ENCODE measurements at regions not wholly inside any gene's neighbourhood (a gene's known extent, or its start where the extent isn't known, plus 50 kb on each side); places are given as distances from the start of the nearest gene placed in this dataset.

GRCh38 chr5:15092801-15093200 is 221.2 kb upstream of the ANKH start:
- no peaks in the 10 kb centered on the region for H3K36me3 ChIP-seq (replicated peaks; ENCODE audit: insufficient read depth, low read length)
- TF ChIP-seq EZH2 (optimal IDR thresholded peaks at IDR 0.05; ENCODE audit: low read depth, low read length), result no peak
- TF ChIP-seq CTCF (IDR thresholded peaks at IDR 0.05; ENCODE audit: low read length), result no peak
- no peak for TF ChIP-seq EZH2phosphoT487 (IDR thresholded peaks at IDR 0.05; ENCODE audit: low read length)
- no peaks in the 10 kb centered on the region for H4K20me1 ChIP-seq (ENCODE audit: insufficient read depth, low read length)

GRCh38 chr5:15085671-15086070 is 214.1 kb upstream of the ANKH start:
- Histone ChIP-seq H3K36me3 (replicated peaks; ENCODE audit: insufficient read depth, low read length) (no peaks in the 10 kb centered on the region), H3K27me3 (replicated peaks; ENCODE audit: insufficient read depth, low read length) (no peaks in the 10 kb centered on the region), H3K79me2 (ENCODE audit: low read length) (no peaks in the 10 kb centered on the region), H3K9me2 (replicated peaks; ENCODE audit: insufficient read depth, low read length) (no peaks in the 10 kb centered on the region), H3K4me2 (ENCODE audit: low read depth, low read length) (no peak overlapping the region), H3F3A (ENCODE audit: insufficient read depth, low read length) (no peaks in the 10 kb centered on the region), H2AFZ (ENCODE audit: low read length) (no peak overlapping the region), H3K9me3 (replicated peaks; ENCODE audit: insufficient read depth, low read length) (no peaks in the 10 kb centered on the region), H3K4me3 (ENCODE audit: low read length) (no peak overlapping the region), H3K9ac (ENCODE audit: low read length) (no peak overlapping the region), H3K27ac (ENCODE audit: low read length) (no peak overlapping the region), H4K20me1 (ENCODE audit: insufficient read depth, low read length) (no peaks in the 10 kb centered on the region), H3K4me1 (ENCODE audit: low read length) (no peaks in the 10 kb centered on the region)
- no peak for DNase-seq
- TF ChIP-seq EZH2phosphoT487 (IDR thresholded peaks at IDR 0.05; ENCODE audit: low read length), result no peak
- TF ChIP-seq CTCF (IDR thresholded peaks at IDR 0.05; ENCODE audit: low read length), result no peak
- no peak for TF ChIP-seq EZH2 (optimal IDR thresholded peaks at IDR 0.05; ENCODE audit: low read depth, low read length)

More at GRCh38 chr5:15092801-15093200, 221.2 kb upstream of the ANKH start:
- Histone ChIP-seq H3K27me3 (replicated peaks; ENCODE audit: insufficient read depth, low read length) (no peaks in the 10 kb centered on the region), H3K4me2 (ENCODE audit: low read depth, low read length) (no peak overlapping the region), H3K4me1 (ENCODE audit: low read length) (no peaks in the 10 kb centered on the region), H2AFZ (ENCODE audit: low read length) (no peak overlapping the region), H3K9me3 (replicated peaks; ENCODE audit: insufficient read depth, low read length) (no peaks in the 10 kb centered on the region), H3K79me2 (ENCODE audit: low read length) (no peaks in the 10 kb centered on the region), H3K9me2 (replicated peaks; ENCODE audit: insufficient read depth, low read length) (no peaks in the 10 kb centered on the region), H3F3A (ENCODE audit: insufficient read depth, low read length) (no peaks in the 10 kb centered on the region), H3K27ac (ENCODE audit: low read length) (no peak overlapping the region), H3K9ac (ENCODE audit: low read length) (no peak overlapping the region), H3K4me3 (ENCODE audit: low read length) (no peak overlapping the region)
- DNase-seq, result no peak

GRCh38 chr5:15082096-15082495 is 210.5 kb upstream of the ANKH start:
- TF ChIP-seq EZH2 (optimal IDR thresholded peaks at IDR 0.05; ENCODE audit: low read depth, low read length), result no peak
- TF ChIP-seq CTCF (IDR thresholded peaks at IDR 0.05; ENCODE audit: low read length), result no peak
- no peak for TF ChIP-seq EZH2phosphoT487 (IDR thresholded peaks at IDR 0.05; ENCODE audit: low read length)
- Histone ChIP-seq H3K9ac (ENCODE audit: low read length) (no peak overlapping the region), H3K4me2 (ENCODE audit: low read depth, low read length) (no peak overlapping the region), H3K4me1 (ENCODE audit: low read length) (no peaks in the 10 kb centered on the region), H3K79me2 (ENCODE audit: low read length) (no peaks in the 10 kb centered on the region), H3K36me3 (replicated peaks; ENCODE audit: insufficient read depth, low read length) (no peaks in the 10 kb centered on the region), H3K9me3 (replicated peaks; ENCODE audit: insufficient read depth, low read length) (no peaks in the 10 kb centered on the region), H4K20me1 (ENCODE audit: insufficient read depth, low read length) (no peaks in the 10 kb centered on the region), H3K27me3 (replicated peaks; ENCODE audit: insufficient read depth, low read length) (no peaks in the 10 kb centered on the region), H3K4me3 (ENCODE audit: low read length) (no peak overlapping the region), H3F3A (ENCODE audit: insufficient read depth, low read length) (no peaks in the 10 kb centered on the region), H3K27ac (ENCODE audit: low read length) (no peak overlapping the region), H3K9me2 (replicated peaks; ENCODE audit: insufficient read depth, low read length) (no peaks in the 10 kb centered on the region), H2AFZ (ENCODE audit: low read length) (no peak overlapping the region)
- no peak for DNase-seq

Measured in MM.1S (cell line).